T47D (cell line): ENCODE measurements at regions not wholly inside any gene's neighbourhood (a gene's known extent, or its start where the extent isn't known, plus 50 kb on each side); places are given as distances from the start of the nearest gene placed in this dataset.
A peak's percentile ranks its signal among the peaks of the same experiment; 100 is the strongest.
"Not testable (repeated sequence)": the region's sequence is repeated elsewhere in the genome, so short reads cannot be mapped to it uniquely, and the experiment has no call there.

ENCODE experiments used
- DNase-seq, 2 experiments: peaks; one replicate each; pipeline versions ENCODE4 v3.0.0 to v3.0.0-alpha.2; 2011 to 2012; ENCODE audit warnings: low read depth in 1 of 2, low spot score in 1 of 2
- JUND ChIP-seq: IDR thresholded peaks from 2 replicates; pipeline ENCODE4 v1.6.1; 2012; ENCODE audit warnings: low read depth
- in situ Hi-C: cut with HindIII; loops from 2 replicates; pipeline ENCODE4 v1.10.0; 2016; ENCODE audit warnings: low sequenced_read_pairs, low pct_unique_long_range_greater_than_20kb

DNA sequence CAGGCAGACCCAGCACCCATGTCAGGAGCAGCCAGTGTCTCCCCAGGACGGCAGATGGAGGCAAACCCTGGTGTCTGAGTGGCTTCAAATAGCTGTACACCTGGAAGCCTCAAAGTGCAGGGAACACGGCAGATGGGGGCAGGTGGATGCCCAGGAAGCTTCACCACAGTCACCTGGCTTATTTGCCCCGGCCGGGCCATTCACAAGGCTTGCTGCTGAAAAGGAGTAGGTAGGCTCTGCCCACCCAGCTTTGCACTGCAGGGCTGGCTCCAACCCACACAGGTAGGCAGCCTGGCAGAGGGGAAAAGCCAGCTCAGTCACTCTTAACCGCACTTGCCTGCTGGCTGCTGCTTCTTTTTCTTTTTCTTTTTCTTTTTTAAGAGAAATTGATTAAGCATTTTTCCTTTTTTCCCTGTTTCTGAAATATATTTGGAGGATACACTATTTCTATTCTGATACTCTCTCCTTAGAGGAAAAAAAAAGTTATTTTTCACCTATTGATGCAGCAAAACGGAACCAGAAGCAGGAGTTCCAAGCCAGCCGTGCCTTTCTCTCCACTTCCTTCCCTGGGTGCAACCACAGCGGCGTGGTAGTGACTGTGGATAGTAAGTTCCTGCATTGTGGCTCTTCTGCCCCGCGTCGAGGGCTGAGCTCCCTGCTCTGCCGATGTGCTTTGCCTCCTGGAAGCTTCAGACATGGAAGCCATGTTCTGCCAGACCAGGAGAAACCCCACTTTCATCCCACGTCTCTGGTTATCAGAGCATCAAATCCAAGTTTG is 118.3 kb downstream of the KLF6 start:
- DNase-seq, result no peak
- no peak for TF ChIP-seq JUND
- in situ Hi-C loops, result no loop called here

DNA sequence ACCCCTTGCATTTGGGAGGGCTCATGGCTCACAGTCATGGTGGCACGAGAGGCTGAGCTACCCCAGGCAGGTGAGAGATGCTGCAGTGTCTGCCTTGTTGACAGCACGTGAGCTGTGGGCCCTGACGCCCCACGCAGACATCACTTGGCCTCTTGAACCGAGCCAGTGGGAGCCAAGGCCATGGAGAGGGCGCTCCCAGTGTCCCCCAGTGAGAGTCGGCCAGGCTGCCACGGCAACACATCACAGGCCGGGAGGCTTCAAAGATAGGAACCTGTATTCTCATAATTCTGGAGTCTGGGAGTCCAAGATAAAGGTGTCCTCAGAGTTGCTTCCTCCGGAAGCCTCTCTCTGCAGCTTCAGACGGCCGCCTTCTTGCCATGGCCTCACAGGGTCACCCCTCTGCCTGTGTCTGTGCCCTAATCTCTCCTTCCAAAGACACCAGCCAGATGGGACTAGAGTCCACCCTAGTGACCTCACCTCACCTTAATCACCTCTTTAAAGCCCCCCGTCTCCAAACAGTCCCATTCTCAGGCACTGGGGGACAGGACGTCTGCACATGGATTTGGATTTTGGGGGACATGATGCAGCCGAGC is 119.6 kb downstream of the KLF6 start:
- TF ChIP-seq JUND, result no peak
- no peak for DNase-seq
- in situ Hi-C loops, result no loop called here

DNA sequence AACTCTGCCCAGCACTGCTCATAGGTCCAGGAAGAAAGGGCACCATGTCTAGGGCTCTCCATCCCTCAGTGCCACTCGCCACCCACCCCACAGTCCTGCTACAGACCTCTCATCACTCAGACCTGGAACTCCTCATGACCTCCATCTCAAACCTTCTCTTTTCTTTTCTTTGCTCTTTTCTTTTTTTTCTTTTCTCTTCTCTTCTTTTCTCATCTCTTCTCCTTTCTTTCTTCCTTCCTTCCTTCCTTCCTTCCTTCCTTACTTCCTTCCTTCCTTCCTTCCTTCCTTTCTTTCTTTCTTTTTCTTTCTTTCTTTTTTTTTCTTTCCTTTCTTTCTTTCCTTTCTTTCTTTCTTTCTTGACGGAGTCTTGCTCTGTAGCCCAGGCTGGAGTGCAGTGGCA is 122.2 kb downstream of the KLF6 start:
- in situ Hi-C loops, result no loop called here
- no peak for DNase-seq
- no peak for TF ChIP-seq JUND

DNA sequence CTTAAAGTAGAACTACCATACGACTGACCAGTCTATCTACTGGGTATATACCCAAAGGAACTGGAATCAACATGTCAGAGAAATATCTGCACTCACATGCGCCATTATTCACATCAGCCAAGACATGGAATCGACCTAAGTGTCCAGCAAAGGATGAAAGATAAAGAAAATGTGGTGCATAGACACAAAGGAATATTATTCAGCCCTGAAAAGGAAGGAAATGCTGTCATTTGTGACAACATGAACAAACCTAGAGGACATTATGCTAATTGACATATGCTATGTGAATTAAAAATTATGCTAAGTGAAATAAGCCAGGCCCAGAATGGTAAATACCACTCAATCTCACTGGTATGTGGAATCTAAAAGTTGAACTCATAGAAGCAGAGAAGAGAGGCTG is 123.7 kb downstream of the KLF6 start:
- no peak for TF ChIP-seq JUND
- in situ Hi-C loops, result no loop called here

GRCh38 chr10:3660753-3661152 is 124.3 kb downstream of the KLF6 start:
- in situ Hi-C loops, result no loop called here
- no peak for TF ChIP-seq JUND
- DNase-seq, result no peak

More for the DNA sequence above, 123.7 kb downstream of the KLF6 start:
- no peak for DNase-seq

GRCh38 chr10:3659203-3659917 is 125.6 kb downstream of the KLF6 start:
- in situ Hi-C loops, result no loop called here
- no peak for TF ChIP-seq JUND
- no peak for DNase-seq

GRCh38 chr10:3658766-3659165 is 126.2 kb downstream of the KLF6 start:
- in situ Hi-C loops, result no loop called here
- DNase-seq, result peak; percentile 39 to 79
- TF ChIP-seq JUND, result no peak

- no peak for TF ChIP-seq JUND
- no peak for DNase-seq
- in situ Hi-C loops, result no loop called here
These were observed 128.8 kb downstream of the KLF6 start for GRCh38 chr10:3656214-3656613.

DNA sequence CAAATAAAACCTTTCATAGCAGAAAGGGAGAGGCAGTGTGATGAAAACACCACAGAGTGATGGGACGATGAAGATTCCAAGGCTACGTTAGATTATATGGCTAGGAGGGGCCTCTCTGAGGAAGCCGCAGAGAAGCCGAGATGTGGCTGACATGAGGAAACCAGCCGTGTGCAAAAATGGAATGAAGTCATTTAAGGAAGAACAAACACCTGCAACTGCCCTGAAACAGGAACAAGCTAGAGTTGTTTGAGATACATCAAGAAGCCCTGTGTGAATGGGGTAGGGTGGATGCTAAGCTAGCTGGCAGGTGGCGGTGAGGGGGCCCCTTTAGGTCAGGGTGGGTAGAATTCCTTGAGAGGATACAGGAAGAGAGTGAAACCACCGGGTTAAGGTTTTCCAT is 129.5 kb downstream of the KLF6 start:
- in situ Hi-C loops, result no loop called here
- TF ChIP-seq JUND, result no peak
- no peak for DNase-seq

- no peak for DNase-seq
- in situ Hi-C loops, result no loop called here
- TF ChIP-seq JUND, result no peak
These were observed 130.0 kb downstream of the KLF6 start for GRCh38 chr10:3654980-3655379.

DNA sequence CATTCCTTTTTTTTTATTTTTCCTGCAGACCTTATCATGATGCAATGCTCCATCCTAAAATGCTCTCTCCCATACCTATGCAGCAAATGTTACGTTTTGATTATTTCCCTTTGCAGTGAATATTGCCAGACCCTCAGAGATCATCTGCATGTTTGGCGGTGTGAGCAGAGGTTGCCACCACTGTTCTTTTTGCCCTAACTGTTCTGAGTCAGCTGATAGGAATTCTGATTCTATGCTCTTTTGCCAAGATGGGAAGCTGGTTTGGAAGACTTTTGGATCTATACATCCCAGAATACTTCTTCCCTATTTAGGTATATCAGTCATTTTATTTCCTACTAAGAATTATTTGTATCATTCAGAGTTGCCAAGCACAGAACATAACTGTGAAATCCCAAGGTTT is 130.5 kb downstream of the KLF6 start:
- DNase-seq, result no peak
- TF ChIP-seq JUND, result no peak
- in situ Hi-C loops, result no loop called here

GRCh38 chr10:3653303-3653702 is 131.7 kb downstream of the KLF6 start:
- in situ Hi-C loops, DNase-seq: not testable (repeated sequence)

DNA sequence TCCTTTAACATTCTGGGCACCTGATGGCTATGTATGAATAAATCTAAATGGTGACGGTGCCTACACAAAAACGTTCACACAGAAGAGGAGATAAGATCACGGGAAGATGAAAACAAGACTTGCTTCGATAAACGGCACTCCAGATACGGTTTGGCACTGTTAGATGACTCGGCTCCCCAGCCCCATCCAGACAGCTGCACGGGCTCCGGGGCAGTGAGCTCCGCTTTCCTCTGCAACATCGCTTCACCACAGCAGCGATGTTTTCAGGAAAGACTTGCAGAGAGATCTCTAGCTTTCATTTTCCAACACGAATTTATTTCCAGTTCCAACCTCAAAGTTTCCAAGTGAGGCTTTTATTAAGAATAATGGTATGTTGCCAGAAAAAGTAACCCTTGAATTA is 132.1 kb downstream of the KLF6 start:
- DNase-seq, result no peak
- in situ Hi-C loops, result no loop called here
- no peak for TF ChIP-seq JUND
